ENCODE measurements at regions not wholly inside any gene's neighbourhood (a gene's known extent, or its start where the extent isn't known, plus 50 kb on each side); places are given as distances from the start of the nearest gene placed in this dataset.

DNA sequence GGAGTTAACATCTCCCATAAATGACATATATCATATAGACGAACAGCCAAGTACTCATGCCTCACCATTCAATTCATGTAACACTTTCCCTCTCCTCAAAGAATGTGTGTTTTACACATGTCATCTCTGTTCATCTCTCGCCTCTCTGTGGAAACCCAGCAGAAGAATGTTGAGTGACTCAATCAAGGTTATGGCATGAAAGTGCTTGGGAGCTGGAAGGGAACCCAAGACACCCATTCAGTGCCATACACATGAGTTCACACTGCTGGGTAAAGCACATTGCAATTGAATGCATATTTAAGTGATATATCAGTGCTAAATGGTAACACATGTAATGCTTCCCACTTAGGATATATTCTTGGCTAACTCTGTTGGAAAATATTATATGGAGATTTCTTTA lies 322.9 kb downstream of the PTEN start:
- no peak overlapping the region for H3K4me3 ChIP-seq (ENCODE audit: low read length in 2 of 2)
- H3K9ac ChIP-seq (ENCODE audit: low read depth, low read length, poor library complexity), result no peak overlapping the region
- H3K36me3 ChIP-seq (replicated peaks in 1 of 2; ENCODE audit: control insufficient read depth in 2 of 2, insufficient read depth in 2 of 2, low read length in 2 of 2), result no peaks in the 10 kb centered on the region
- H2AK5ac ChIP-seq (ENCODE audit: low read depth, low read length), result no peak overlapping the region
- H3K79me1 ChIP-seq (ENCODE audit: low read depth, low read length), result no peaks in the 10 kb centered on the region
- no peak overlapping the region for H2AFZ ChIP-seq (ENCODE audit: low read length)
- H3K14ac ChIP-seq (ENCODE audit: low read length), result no peak overlapping the region
- no peak overlapping the region for H3K4ac ChIP-seq (ENCODE audit: low read length)
- H2BK15ac ChIP-seq (ENCODE audit: low read length), result no peak overlapping the region
- no peak overlapping the region for H2BK5ac ChIP-seq (ENCODE audit: low read length)
- no CpG with 5 or more reads among the region's 2 CpGs for WGBS, 2 donors (ENCODE audit: extremely low coverage in 2 of 2, insufficient read length in 2 of 2, insufficient replicate concordance in 1 of 2)
- no peak overlapping the region for H3K18ac ChIP-seq (ENCODE audit: low read length)
- no peak overlapping the region for H4K8ac ChIP-seq (ENCODE audit: low read depth, low read length)
- no peaks in the 10 kb centered on the region for H3K27me3 ChIP-seq (ENCODE audit: control insufficient read depth in 3 of 3, insufficient read depth in 3 of 3, low read depth in 1 of 3, low read length in 3 of 3)
- no peak overlapping the region for H3K27ac ChIP-seq (replicated peaks; ENCODE audit: low read length)
- H3K23ac ChIP-seq (ENCODE audit: low read depth, low read length, poor library complexity), result no peak overlapping the region
- H3K4me1 ChIP-seq (ENCODE audit: control insufficient read depth in 2 of 2, insufficient read depth in 1 of 2, low read depth in 1 of 2, low read length in 2 of 2), result peaks cover 0 to 1% of the 10 kb centered on the region in 2 donors
- DNase-seq (ENCODE audit: low spot score), result no peak
- H3K9me3 ChIP-seq (replicated peaks in 1 of 2; ENCODE audit: control insufficient read depth in 2 of 2, insufficient read depth in 1 of 2, low read depth in 1 of 2, low read length in 2 of 2), result no peaks in the 10 kb centered on the region
- no peak overlapping the region for H4K91ac ChIP-seq (ENCODE audit: low read depth, low read length, poor library complexity)
- no peak overlapping the region for H3K4me2 ChIP-seq (ENCODE audit: insufficient read depth, low read length, poor library complexity, severe bottlenecking)
- no peak overlapping the region for H2BK12ac ChIP-seq (ENCODE audit: low read length)
- H2BK120ac ChIP-seq (ENCODE audit: low read depth, low read length), result no peak overlapping the region

DNA sequence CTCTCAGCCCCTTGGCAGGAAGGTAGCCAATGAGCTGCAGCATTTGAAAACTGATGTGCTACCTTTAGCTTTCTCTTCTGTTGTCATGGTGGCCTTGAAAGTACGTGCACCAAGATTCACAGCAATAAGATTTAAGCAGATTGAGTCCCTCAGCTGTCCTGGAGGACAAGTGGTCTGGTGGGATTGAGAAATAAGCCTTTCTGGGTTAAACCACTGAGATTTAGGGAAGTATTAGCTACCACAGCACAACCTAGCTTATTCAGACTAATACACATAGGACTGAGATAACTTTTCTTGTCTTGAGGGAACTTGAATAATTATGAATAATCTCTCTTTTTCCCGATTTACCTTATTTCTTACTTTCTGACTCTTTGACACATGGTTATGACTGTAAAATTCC lies 324.0 kb downstream of the PTEN start:
- no peak overlapping the region for H3K4me3 ChIP-seq (ENCODE audit: low read length in 2 of 2)

DNA sequence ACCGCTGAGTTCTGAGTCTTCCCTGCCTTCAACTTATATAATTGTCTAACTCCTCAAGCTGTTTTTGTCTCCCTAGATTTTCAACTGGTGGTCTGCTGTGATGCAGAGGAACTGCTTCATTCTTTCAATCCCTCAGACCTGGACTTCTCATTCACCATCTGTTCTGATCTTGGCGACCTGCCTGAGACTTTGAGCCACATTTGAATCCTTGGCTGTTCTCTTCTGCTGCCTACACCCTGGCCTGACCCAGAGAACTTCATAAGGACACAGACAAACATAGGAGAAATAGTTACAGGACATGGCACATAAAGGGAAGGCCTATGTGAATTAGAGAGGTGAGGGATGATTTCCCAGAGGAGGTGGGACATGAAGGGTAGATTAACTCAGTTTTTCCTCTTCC lies 326.7 kb downstream of the PTEN start:
- H3K23ac ChIP-seq (ENCODE audit: low read depth, low read length, poor library complexity), result no peak overlapping the region
- H3K27ac ChIP-seq (replicated peaks; ENCODE audit: low read length), result no peak overlapping the region
- H3K4me2 ChIP-seq (ENCODE audit: insufficient read depth, low read length, poor library complexity, severe bottlenecking), result no peak overlapping the region
- H2BK12ac ChIP-seq (ENCODE audit: low read length), result no peak overlapping the region
- no peaks in the 10 kb centered on the region for H3K36me3 ChIP-seq (replicated peaks in 1 of 2; ENCODE audit: control insufficient read depth in 2 of 2, insufficient read depth in 2 of 2, low read length in 2 of 2)
- H3K4me3 ChIP-seq (ENCODE audit: low read length in 2 of 2), result no peak overlapping the region
- no peak overlapping the region for H2BK120ac ChIP-seq (ENCODE audit: low read depth, low read length)
- no peak overlapping the region for H2AFZ ChIP-seq (ENCODE audit: low read length)
- H2AK5ac ChIP-seq (ENCODE audit: low read depth, low read length), result no peak overlapping the region
- no peaks in the 10 kb centered on the region for H3K27me3 ChIP-seq (ENCODE audit: control insufficient read depth in 3 of 3, insufficient read depth in 3 of 3, low read depth in 1 of 3, low read length in 3 of 3)
- H2BK15ac ChIP-seq (ENCODE audit: low read length), result no peak overlapping the region
- no peak overlapping the region for H4K8ac ChIP-seq (ENCODE audit: low read depth, low read length)
- no peaks in the 10 kb centered on the region for H3K79me1 ChIP-seq (ENCODE audit: low read depth, low read length)
- H3K9ac ChIP-seq (ENCODE audit: low read depth, low read length, poor library complexity), result no peak overlapping the region
- no peak overlapping the region for H2BK5ac ChIP-seq (ENCODE audit: low read length)
- H3K9me3 ChIP-seq (replicated peaks in 1 of 2; ENCODE audit: control insufficient read depth in 2 of 2, insufficient read depth in 1 of 2, low read depth in 1 of 2, low read length in 2 of 2), result no peaks in the 10 kb centered on the region
- peaks cover 0 to 4% of the 10 kb centered on the region in 2 donors for H3K4me1 ChIP-seq (ENCODE audit: control insufficient read depth in 2 of 2, insufficient read depth in 1 of 2, low read depth in 1 of 2, low read length in 2 of 2)
- no peak overlapping the region for H3K14ac ChIP-seq (ENCODE audit: low read length)
- WGBS, 2 donors (ENCODE audit: extremely low coverage in 2 of 2, insufficient read length in 2 of 2, insufficient replicate concordance in 1 of 2), result no CpG with 5 or more reads among the region's 2 CpGs
- H3K4ac ChIP-seq (ENCODE audit: low read length), result no peak overlapping the region
- no peak overlapping the region for H3K18ac ChIP-seq (ENCODE audit: low read length)
- no peak for DNase-seq (ENCODE audit: low spot score)
- no peak overlapping the region for H4K91ac ChIP-seq (ENCODE audit: low read depth, low read length, poor library complexity)

More for the DNA sequence above, 324.0 kb downstream of the PTEN start:
- no peaks in the 10 kb centered on the region for H3K36me3 ChIP-seq (replicated peaks in 1 of 2; ENCODE audit: control insufficient read depth in 2 of 2, insufficient read depth in 2 of 2, low read length in 2 of 2)
- peaks cover 0 to 1% of the 10 kb centered on the region in 2 donors for H3K4me1 ChIP-seq (ENCODE audit: control insufficient read depth in 2 of 2, insufficient read depth in 1 of 2, low read depth in 1 of 2, low read length in 2 of 2)
- H3K14ac ChIP-seq (ENCODE audit: low read length), result no peak overlapping the region
- no peak overlapping the region for H2BK5ac ChIP-seq (ENCODE audit: low read length)
- H2AK5ac ChIP-seq (ENCODE audit: low read depth, low read length), result no peak overlapping the region
- H3K9me3 ChIP-seq (replicated peaks in 1 of 2; ENCODE audit: control insufficient read depth in 2 of 2, insufficient read depth in 1 of 2, low read depth in 1 of 2, low read length in 2 of 2), result no peaks in the 10 kb centered on the region
- no peak overlapping the region for H3K9ac ChIP-seq (ENCODE audit: low read depth, low read length, poor library complexity)
- no peaks in the 10 kb centered on the region for H3K79me1 ChIP-seq (ENCODE audit: low read depth, low read length)
- H2BK15ac ChIP-seq (ENCODE audit: low read length), result no peak overlapping the region
- no peak overlapping the region for H4K91ac ChIP-seq (ENCODE audit: low read depth, low read length, poor library complexity)
- no peak overlapping the region for H2BK12ac ChIP-seq (ENCODE audit: low read length)
- H3K18ac ChIP-seq (ENCODE audit: low read length), result no peak overlapping the region
- H4K8ac ChIP-seq (ENCODE audit: low read depth, low read length), result no peak overlapping the region
- H2BK120ac ChIP-seq (ENCODE audit: low read depth, low read length), result no peak overlapping the region
- DNase-seq (ENCODE audit: low spot score), result no peak
- H2AFZ ChIP-seq (ENCODE audit: low read length), result no peak overlapping the region
- H3K4ac ChIP-seq (ENCODE audit: low read length), result no peak overlapping the region
- WGBS, 2 donors (ENCODE audit: extremely low coverage in 2 of 2, insufficient read length in 2 of 2, insufficient replicate concordance in 1 of 2), result no CpG with 5 or more reads among the region's 2 CpGs
- H3K23ac ChIP-seq (ENCODE audit: low read depth, low read length, poor library complexity), result no peak overlapping the region
- no peak overlapping the region for H3K27ac ChIP-seq (replicated peaks; ENCODE audit: low read length)
- no peak overlapping the region for H3K4me2 ChIP-seq (ENCODE audit: insufficient read depth, low read length, poor library complexity, severe bottlenecking)
- H3K27me3 ChIP-seq (ENCODE audit: control insufficient read depth in 3 of 3, insufficient read depth in 3 of 3, low read depth in 1 of 3, low read length in 3 of 3), result no peaks in the 10 kb centered on the region

DNA sequence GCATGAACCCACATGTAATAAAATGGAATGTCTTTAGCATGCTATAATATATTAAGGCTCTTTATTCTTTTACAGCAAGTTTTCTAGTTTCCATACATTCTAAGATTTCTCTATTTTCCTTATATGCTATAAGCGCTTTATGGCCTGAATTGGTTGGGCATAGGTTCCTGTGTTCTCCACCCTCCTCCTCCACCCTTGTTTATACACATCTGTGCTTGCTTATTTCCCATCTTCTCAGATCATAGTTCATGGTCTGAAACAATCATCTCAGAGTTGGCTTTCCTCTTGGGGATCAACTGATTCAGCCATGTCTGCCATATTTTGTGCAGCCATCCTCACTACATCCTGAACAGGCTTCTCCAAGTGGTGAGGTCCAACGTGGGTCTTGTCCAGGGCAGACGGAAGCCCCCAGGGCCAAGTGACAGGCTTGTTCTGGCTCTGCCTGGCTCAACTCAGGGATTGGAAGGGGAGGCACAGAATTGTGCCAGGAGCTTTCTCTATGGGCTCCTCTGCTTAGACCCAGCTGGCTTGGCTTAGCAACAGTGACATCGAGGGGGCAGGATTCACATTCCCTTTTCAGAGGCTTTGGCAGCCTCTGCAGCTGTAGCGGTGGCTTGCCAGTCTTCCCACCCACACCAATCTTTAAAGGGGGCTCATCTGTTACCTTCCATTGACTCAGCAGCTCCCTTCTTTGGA lies 327.3 kb downstream of the PTEN start:
- Histone ChIP-seq H3K27me3 (ENCODE audit: control insufficient read depth in 3 of 3, insufficient read depth in 3 of 3, low read depth in 1 of 3, low read length in 3 of 3) (no peaks in the 10 kb centered on the region), H2AFZ (ENCODE audit: low read length) (no peak overlapping the region), H2AK5ac (ENCODE audit: low read depth, low read length) (no peak overlapping the region), H2BK12ac (ENCODE audit: low read length) (no peak overlapping the region), H3K36me3 (replicated peaks in 1 of 2; ENCODE audit: control insufficient read depth in 2 of 2, insufficient read depth in 2 of 2, low read length in 2 of 2) (no peaks in the 10 kb centered on the region), H2BK5ac (ENCODE audit: low read length) (no peak overlapping the region), H3K4me1 (ENCODE audit: control insufficient read depth in 2 of 2, insufficient read depth in 1 of 2, low read depth in 1 of 2, low read length in 2 of 2) (peaks cover 0 to 6% of the 10 kb centered on the region in 2 donors), H3K14ac (ENCODE audit: low read length) (no peak overlapping the region), H3K4me3 (ENCODE audit: low read length in 2 of 2) (no peak overlapping the region), H3K23ac (ENCODE audit: low read depth, low read length, poor library complexity) (no peak overlapping the region), H3K4ac (ENCODE audit: low read length) (no peak overlapping the region), H3K79me1 (ENCODE audit: low read depth, low read length) (no peaks in the 10 kb centered on the region), H2BK120ac (ENCODE audit: low read depth, low read length) (no peak overlapping the region), H3K18ac (ENCODE audit: low read length) (no peak overlapping the region), H3K9ac (ENCODE audit: low read depth, low read length, poor library complexity) (no peak overlapping the region), H4K8ac (ENCODE audit: low read depth, low read length) (no peak overlapping the region), H4K91ac (ENCODE audit: low read depth, low read length, poor library complexity) (no peak overlapping the region), H2BK15ac (ENCODE audit: low read length) (no peak overlapping the region), H3K9me3 (replicated peaks in 1 of 2; ENCODE audit: control insufficient read depth in 2 of 2, insufficient read depth in 1 of 2, low read depth in 1 of 2, low read length in 2 of 2) (no peaks in the 10 kb centered on the region), H3K27ac (replicated peaks; ENCODE audit: low read length) (no peak overlapping the region), H3K4me2 (ENCODE audit: insufficient read depth, low read length, poor library complexity, severe bottlenecking) (no peak overlapping the region)
- no CpG with 5 or more reads among the region's 5 CpGs for WGBS, 2 donors (ENCODE audit: extremely low coverage in 2 of 2, insufficient read length in 2 of 2, insufficient replicate concordance in 1 of 2)
- no peak for DNase-seq (ENCODE audit: low spot score)
